ENCODE measurements at regions not wholly inside any gene's neighbourhood (a gene's known extent, or its start where the extent isn't known, plus 50 kb on each side); places are given as distances from the start of the nearest gene placed in this dataset.

DNA sequence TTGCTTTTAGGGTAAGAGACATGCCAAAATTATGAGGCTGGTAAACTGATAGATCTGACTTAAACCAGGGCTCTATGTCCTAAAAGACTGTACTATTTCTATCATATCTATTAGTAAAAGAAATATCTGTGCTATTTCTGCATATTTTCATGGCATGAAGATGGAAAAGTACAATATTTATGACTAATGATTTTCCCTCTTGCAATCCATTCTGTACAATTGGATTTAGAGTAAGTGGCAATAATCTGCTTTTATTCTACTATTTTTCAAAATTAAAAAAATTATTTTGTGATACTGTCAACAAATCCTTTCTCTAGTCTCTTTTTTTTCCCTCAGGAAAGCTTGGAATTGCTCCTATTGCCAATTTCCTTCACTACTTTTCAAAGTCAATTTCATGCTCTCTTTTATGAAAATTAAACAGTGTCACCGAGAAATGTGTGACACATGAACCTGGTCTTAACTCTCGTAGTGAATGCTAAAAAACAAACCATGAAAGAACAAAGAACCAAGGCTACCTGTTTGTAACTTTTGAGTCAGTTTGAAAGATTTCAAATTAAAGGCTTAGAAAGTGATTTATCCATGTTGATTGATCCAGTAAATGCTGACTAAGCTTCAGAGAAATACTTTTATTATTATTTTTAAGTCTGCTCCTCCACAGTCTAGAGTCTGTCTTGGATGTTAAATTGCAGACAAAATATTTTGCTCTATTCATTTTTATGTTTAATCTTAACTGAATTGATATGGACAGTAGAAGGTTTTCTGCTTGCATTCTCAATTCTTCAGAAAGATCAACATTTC is 262.7 kb upstream of the CHRM2 start:
- no peak for ATAC-seq

DNA sequence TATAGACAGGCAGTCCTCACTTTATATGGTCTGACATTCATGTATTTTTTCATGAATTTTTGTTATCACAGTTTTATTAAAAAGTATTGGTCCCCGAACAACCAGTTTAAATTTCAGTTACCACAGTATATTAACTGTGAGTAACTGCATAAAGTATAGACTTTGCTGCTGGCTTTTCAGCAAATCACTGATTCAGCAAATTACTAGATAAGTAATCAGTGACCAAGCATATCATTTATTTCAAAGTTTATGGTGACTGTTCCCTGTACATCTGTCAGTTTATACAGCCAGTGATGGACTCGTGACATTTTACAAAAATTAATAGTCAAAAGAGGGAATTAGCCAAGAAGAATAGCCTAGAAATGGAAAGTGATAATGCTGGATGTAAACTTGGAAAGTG is 266.7 kb upstream of the CHRM2 start:
- CTCF ChIA-PET: no interaction called here
- DNase-seq (ENCODE audit: low read depth, low spot score): no peak
- POLR2A ChIA-PET: no interaction called here
- intact Hi-C loops (cut with micrococcal nuclease; ENCODE audit: unreplicated experiment) (no loop called here), in situ Hi-C loops (cut with HindIII; ENCODE audit: low pct_unique_long_range_greater_than_20kb, low sequenced_read_pairs) (no loop called here)
- H3K27me3 ChIP-seq (ENCODE audit: control insufficient read depth, insufficient read depth, low read length): no peaks in the 10 kb centered on the region
- no TSS peak for BruUV-seq (replicated peaks)
- no peak for ATAC-seq
- no peaks in the 10 kb centered on the region for H3K36me3 ChIP-seq (ENCODE audit: control insufficient read depth, insufficient read depth, low read length)
- no peak for TF ChIP-seq SIN3A (IDR thresholded peaks at IDR 0.05; ENCODE audit: borderline replicate concordance, insufficient read depth, low read depth, low read length)
- TF ChIP-seq, protein P1, sequence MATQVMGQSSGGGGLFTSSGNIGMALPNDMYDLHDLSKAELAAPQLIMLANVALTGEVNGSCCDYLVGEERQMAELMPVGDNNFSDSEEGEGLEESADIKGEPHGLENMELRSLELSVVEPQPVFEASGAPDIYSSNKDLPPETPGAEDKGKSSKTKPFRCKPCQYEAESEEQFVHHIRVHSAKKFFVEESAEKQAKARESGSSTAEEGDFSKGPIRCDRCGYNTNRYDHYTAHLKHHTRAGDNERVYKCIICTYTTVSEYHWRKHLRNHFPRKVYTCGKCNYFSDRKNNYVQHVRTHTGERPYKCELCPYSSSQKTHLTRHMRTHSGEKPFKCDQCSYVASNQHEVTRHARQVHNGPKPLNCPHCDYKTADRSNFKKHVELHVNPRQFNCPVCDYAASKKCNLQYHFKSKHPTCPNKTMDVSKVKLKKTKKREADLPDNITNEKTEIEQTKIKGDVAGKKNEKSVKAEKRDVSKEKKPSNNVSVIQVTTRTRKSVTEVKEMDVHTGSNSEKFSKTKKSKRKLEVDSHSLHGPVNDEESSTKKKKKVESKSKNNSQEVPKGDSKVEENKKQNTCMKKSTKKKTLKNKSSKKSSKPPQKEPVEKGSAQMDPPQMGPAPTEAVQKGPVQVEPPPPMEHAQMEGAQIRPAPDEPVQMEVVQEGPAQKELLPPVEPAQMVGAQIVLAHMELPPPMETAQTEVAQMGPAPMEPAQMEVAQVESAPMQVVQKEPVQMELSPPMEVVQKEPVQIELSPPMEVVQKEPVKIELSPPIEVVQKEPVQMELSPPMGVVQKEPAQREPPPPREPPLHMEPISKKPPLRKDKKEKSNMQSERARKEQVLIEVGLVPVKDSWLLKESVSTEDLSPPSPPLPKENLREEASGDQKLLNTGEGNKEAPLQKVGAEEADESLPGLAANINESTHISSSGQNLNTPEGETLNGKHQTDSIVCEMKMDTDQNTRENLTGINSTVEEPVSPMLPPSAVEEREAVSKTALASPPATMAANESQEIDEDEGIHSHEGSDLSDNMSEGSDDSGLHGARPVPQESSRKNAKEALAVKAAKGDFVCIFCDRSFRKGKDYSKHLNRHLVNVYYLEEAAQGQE (IDR thresholded peaks at IDR 0.05; ENCODE audit: insufficient read depth in 1 of 2, low read depth in 2 of 2, low read length in 1 of 2): no peak
- TF ChIP-seq TCF7L2 (IDR thresholded peaks at IDR 0.05; ENCODE audit: low read depth, low read length): no peak
- TF ChIP-seq, protein P2, sequence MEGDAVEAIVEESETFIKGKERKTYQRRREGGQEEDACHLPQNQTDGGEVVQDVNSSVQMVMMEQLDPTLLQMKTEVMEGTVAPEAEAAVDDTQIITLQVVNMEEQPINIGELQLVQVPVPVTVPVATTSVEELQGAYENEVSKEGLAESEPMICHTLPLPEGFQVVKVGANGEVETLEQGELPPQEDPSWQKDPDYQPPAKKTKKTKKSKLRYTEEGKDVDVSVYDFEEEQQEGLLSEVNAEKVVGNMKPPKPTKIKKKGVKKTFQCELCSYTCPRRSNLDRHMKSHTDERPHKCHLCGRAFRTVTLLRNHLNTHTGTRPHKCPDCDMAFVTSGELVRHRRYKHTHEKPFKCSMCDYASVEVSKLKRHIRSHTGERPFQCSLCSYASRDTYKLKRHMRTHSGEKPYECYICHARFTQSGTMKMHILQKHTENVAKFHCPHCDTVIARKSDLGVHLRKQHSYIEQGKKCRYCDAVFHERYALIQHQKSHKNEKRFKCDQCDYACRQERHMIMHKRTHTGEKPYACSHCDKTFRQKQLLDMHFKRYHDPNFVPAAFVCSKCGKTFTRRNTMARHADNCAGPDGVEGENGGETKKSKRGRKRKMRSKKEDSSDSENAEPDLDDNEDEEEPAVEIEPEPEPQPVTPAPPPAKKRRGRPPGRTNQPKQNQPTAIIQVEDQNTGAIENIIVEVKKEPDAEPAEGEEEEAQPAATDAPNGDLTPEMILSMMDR (IDR thresholded peaks at IDR 0.05): no peak
- TF ChIP-seq POLR2AphosphoS5 (IDR thresholded peaks at IDR 0.05; ENCODE audit: low read depth, low read length): no peak
- no peak overlapping the region for H3K27ac ChIP-seq (ENCODE audit: low read length)
- 0 out of 2 replicates have a peak, but pooled peaks cover 3% of the 10 kb centered on the region for H3K9me3 ChIP-seq (ENCODE audit: control insufficient read depth, insufficient read depth, low read depth, low read length)
- no peak overlapping the region for H3K4me3 ChIP-seq (ENCODE audit: low read depth in 2 of 2, low read length in 2 of 2)
- H3K4me1 ChIP-seq (ENCODE audit: control insufficient read depth, insufficient read depth, low read length): no peaks in the 10 kb centered on the region

More for the DNA sequence above, 262.7 kb upstream of the CHRM2 start:
- TF ChIP-seq POLR2AphosphoS5 (IDR thresholded peaks at IDR 0.05; ENCODE audit: low read depth, low read length): no peak
- no peak for TF ChIP-seq SIN3A (IDR thresholded peaks at IDR 0.05; ENCODE audit: borderline replicate concordance, insufficient read depth, low read depth, low read length)
- TF ChIP-seq, protein P1 (IDR thresholded peaks at IDR 0.05; ENCODE audit: insufficient read depth in 1 of 2, low read depth in 2 of 2, low read length in 1 of 2): no peak
- no peak for TF ChIP-seq TCF7L2 (IDR thresholded peaks at IDR 0.05; ENCODE audit: low read depth, low read length)
- TF ChIP-seq, protein P2 (IDR thresholded peaks at IDR 0.05): no peak
- no peaks in the 10 kb centered on the region for H3K36me3 ChIP-seq (ENCODE audit: control insufficient read depth, insufficient read depth, low read length)
- POLR2A ChIA-PET: no interaction called here
- BruUV-seq (replicated peaks): no TSS peak
- CTCF ChIA-PET: no interaction called here
- H3K9me3 ChIP-seq (ENCODE audit: control insufficient read depth, insufficient read depth, low read depth, low read length): no peaks in the 10 kb centered on the region
- intact Hi-C loops (cut with micrococcal nuclease; ENCODE audit: unreplicated experiment): no loop called here
- no peak for DNase-seq (ENCODE audit: low read depth, low spot score)
- no peak overlapping the region for H3K4me3 ChIP-seq (ENCODE audit: low read depth in 2 of 2, low read length in 2 of 2)
- in situ Hi-C loops (cut with HindIII; ENCODE audit: low pct_unique_long_range_greater_than_20kb, low sequenced_read_pairs): no loop called here
- no peaks in the 10 kb centered on the region for H3K4me1 ChIP-seq (ENCODE audit: control insufficient read depth, insufficient read depth, low read length)
- no peaks in the 10 kb centered on the region for H3K27me3 ChIP-seq (ENCODE audit: control insufficient read depth, insufficient read depth, low read length)
- H3K27ac ChIP-seq (ENCODE audit: low read length): no peak overlapping the region

Measured in Panc1 (cell line).